HepG2 (cell line): ENCODE measurements at regions not wholly inside any gene's neighbourhood (a gene's known extent, or its start where the extent isn't known, plus 50 kb on each side); places are given as distances from the start of the nearest gene placed in this dataset.
A peak's percentile ranks its signal among the peaks of the same experiment; 100 is the strongest.

Experiments used
- ARHGAP35 ChIP-seq: sonication (generic); formaldehyde crosslinking; IDR thresholded peaks from 2 replicates; pipeline ENCODE4 v1.9.0; 2022; ENCODE audit warnings: mild to moderate bottlenecking, inconsistent platforms, moderate library complexity, missing genetic modification reagents, borderline replicate concordance
- CHD4 ChIP-seq: fragments of 200-600 bp; sonication (generic); IDR thresholded peaks from 2 replicates; pipeline ENCODE4 v1.7.0; 2017; ENCODE audit warnings: mild to moderate bottlenecking, low read length, borderline replicate concordance
- DDIT3 ChIP-seq: sonication (generic); formaldehyde crosslinking; IDR thresholded peaks from 2 replicates; pipeline ENCODE4 v1.4.0; 2020; ENCODE audit warnings: mild to moderate bottlenecking, missing genetic modification reagents
- EP300 ChIP-seq, 3 experiments: sonication (generic) in 1 of 3; formaldehyde crosslinking in 1 of 3; IDR thresholded peaks; 2 replicates each; pipeline versions ENCODE4 v1.5.1 to v1.6.1; 2011 to 2020; ENCODE audit warnings: low read depth in 2 of 3, low read length in 2 of 3, borderline replicate concordance in 1 of 3, improper control_type of control experiment in 1 of 3, mild to moderate bottlenecking in 1 of 3, missing genetic modification reagents in 1 of 3, moderate library complexity in 1 of 3
- ESRRA ChIP-seq: sonication (generic); formaldehyde crosslinking; IDR thresholded peaks from 2 replicates; pipeline ENCODE4 v1.5.1; 2020; ENCODE audit warnings: mild to moderate bottlenecking, low read depth, missing genetic modification reagents
- FOXA1 ChIP-seq, 2 experiments: fragments of 450-650 bp in 1 of 2; sonication (generic) in 1 of 2; formaldehyde crosslinking in 1 of 2; IDR thresholded peaks; 2 replicates each; pipeline versions ENCODE4 v1.4.0 to v1.6.1; 2016 to 2020; ENCODE audit warnings: missing genetic modification reagents in 1 of 2
- FOXP4 ChIP-seq: sonication (generic); formaldehyde crosslinking; IDR thresholded peaks from 2 replicates; pipeline ENCODE4 v1.4.0; 2020; ENCODE audit warnings: missing genetic modification reagents
- HNF4G ChIP-seq, 2 experiments: sonication (generic) in 1 of 2; formaldehyde crosslinking in 1 of 2; IDR thresholded peaks; 2 replicates each; pipeline versions ENCODE4 v1.4.0 to v1.6.1; 2011 to 2020; ENCODE audit warnings: borderline replicate concordance in 2 of 2, low read depth in 2 of 2, mild to moderate bottlenecking in 2 of 2, low read length in 1 of 2, missing genetic modification reagents in 1 of 2, moderate library complexity in 1 of 2
- KAT7 ChIP-seq: IDR thresholded peaks from 2 replicates; pipeline ENCODE4 v1.6.1; 2018; ENCODE audit warnings: borderline replicate concordance, missing compliant biosample characterization
- KDM5A ChIP-seq: fragments of 200-600 bp; sonication (generic); IDR thresholded peaks from 2 replicates; pipeline ENCODE4 v1.7.0; 2018; ENCODE audit warnings: antibody characterized with exemption, mild to moderate bottlenecking, low read length, borderline replicate concordance
- KLF6 ChIP-seq: IDR thresholded peaks from 2 replicates; pipeline ENCODE4 v1.8.0; 2016; ENCODE audit warnings: missing biosample characterization, missing genetic modification reagents
- MEF2D ChIP-seq: sonication (generic); formaldehyde crosslinking; IDR thresholded peaks from 2 replicates; pipeline ENCODE4 v1.5.1; 2020; ENCODE audit warnings: mild to moderate bottlenecking, missing genetic modification reagents
- RARG ChIP-seq: sonication (generic); formaldehyde crosslinking; IDR thresholded peaks from 2 replicates; pipeline ENCODE4 v1.4.0; 2020; ENCODE audit warnings: low read depth, mild to moderate bottlenecking, missing genetic modification reagents
- RXRA ChIP-seq: sonication (generic); formaldehyde crosslinking; IDR thresholded peaks from 2 replicates; pipeline ENCODE4 v1.5.1; 2020; ENCODE audit warnings: missing genetic modification reagents
- SAFB2 ChIP-seq: sonication (generic); formaldehyde crosslinking; IDR thresholded peaks from 2 replicates; pipeline ENCODE4 v1.5.1; 2020; ENCODE audit warnings: missing genetic modification reagents, low read depth, mild to moderate bottlenecking, borderline replicate concordance
- SOX13 ChIP-seq, 3 experiments: fragments of 450-650 bp in 1 of 3; sonication (generic) in 1 of 3; formaldehyde crosslinking in 1 of 3; IDR thresholded peaks in 2 of 3; conservative IDR thresholded peaks in 1 of 3; 2 replicates each; pipeline versions ENCODE4 v1.5.0 to v1.6.1; 2016 to 2020; ENCODE audit warnings: antibody characterized with exemption in 1 of 3, mild to moderate bottlenecking in 1 of 3, missing compliant biosample characterization in 1 of 3, missing genetic modification reagents in 1 of 3, moderate library complexity in 1 of 3
- SP140L ChIP-seq: sonication (generic); formaldehyde crosslinking; IDR thresholded peaks from 2 replicates; pipeline ENCODE4 v1.4.0; 2020; ENCODE audit warnings: missing genetic modification reagents, borderline replicate concordance
- ZFP36 ChIP-seq: fragments of 150-350 bp; IDR thresholded peaks from 2 replicates; pipeline ENCODE4 v1.6.1; 2018; ENCODE audit warnings: borderline replicate concordance, low read length, low read depth; ENCODE audit not compliant: partially characterized antibody
- ZNF138 ChIP-seq: sonication (generic); formaldehyde crosslinking; IDR thresholded peaks from 2 replicates; pipeline ENCODE4 v1.5.0; 2020; ENCODE audit warnings: mild to moderate bottlenecking, low read depth, missing genetic modification reagents
- ZNF274 ChIP-seq: sonication (generic); formaldehyde crosslinking; IDR thresholded peaks from 2 replicates; pipeline ENCODE4 v1.5.1; 2020; ENCODE audit warnings: mild to moderate bottlenecking, missing genetic modification reagents
- ZNF543 ChIP-seq: sonication (generic); formaldehyde crosslinking; IDR thresholded peaks from 2 replicates; pipeline ENCODE4 v1.4.0; 2020; ENCODE audit warnings: mild to moderate bottlenecking, missing genetic modification reagents
- ZNF720 ChIP-seq: sonication (generic); formaldehyde crosslinking; IDR thresholded peaks from 2 replicates; pipeline ENCODE4 v1.4.0; 2020; ENCODE audit warnings: missing genetic modification reagents
- ZNF850 ChIP-seq: sonication (generic); formaldehyde crosslinking; conservative IDR thresholded peaks from 2 replicates; pipeline ENCODE4 v1.9.0; 2021; ENCODE audit warnings: mild to moderate bottlenecking, missing genetic modification reagents
- TF ChIP-seq, protein P1 (sequence below): sonication (generic); formaldehyde crosslinking; IDR thresholded peaks from 2 replicates; pipeline ENCODE4 v1.4.0; 2020; ENCODE audit warnings: mild to moderate bottlenecking, missing genetic modification reagents, borderline replicate concordance

GRCh38 chr16:72442385-72443158, 270.6 kb upstream of the PMFBP1 start (continued):
- TF ChIP-seq, protein P1, sequence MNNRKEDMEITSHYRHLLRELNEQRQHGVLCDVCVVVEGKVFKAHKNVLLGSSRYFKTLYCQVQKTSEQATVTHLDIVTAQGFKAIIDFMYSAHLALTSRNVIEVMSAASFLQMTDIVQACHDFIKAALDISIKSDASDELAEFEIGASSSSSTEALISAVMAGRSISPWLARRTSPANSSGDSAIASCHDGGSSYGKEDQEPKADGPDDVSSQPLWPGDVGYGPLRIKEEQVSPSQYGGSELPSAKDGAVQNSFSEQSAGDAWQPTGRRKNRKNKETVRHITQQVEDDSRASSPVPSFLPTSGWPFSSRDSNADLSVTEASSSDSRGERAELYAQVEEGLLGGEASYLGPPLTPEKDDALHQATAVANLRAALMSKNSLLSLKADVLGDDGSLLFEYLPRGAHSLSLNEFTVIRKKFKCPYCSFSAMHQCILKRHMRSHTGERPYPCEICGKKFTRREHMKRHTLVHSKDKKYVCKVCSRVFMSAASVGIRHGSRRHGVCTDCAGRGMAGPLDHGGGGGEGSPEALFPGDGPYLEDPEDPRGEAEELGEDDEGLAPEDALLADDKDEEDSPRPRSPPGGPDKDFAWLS (CRISPR knock-in tag): no peak
- TF ChIP-seq FOXP4: peak; percentile 75
- no peak for TF ChIP-seq RXRA (CRISPR knock-in tag)
- no peak for TF ChIP-seq KAT7 (CRISPR knock-in tag)
- TF ChIP-seq KLF6 (CRISPR knock-in tag): no peak
- no peak; the same call in 1 of the 2 replicates for TF ChIP-seq CHD4
- no peak for TF ChIP-seq ZNF543 (CRISPR knock-in tag)
- TF ChIP-seq ESRRA: no peak
- TF ChIP-seq FOXA1 (IDR thresholded peaks at IDR 0.05): peak; percentile 73
- peak; percentile 53; the same call in 1 of the 2 replicates for TF ChIP-seq FOXA1 (CRISPR knock-in tag; IDR thresholded peaks at IDR 0.05)
- TF ChIP-seq DDIT3 (CRISPR knock-in tag): no peak
- no peak for TF ChIP-seq RARG (CRISPR knock-in tag)
- TF ChIP-seq SOX13 (IDR thresholded peaks at IDR 0.05): peak; percentile 69; the same call in 1 of the 2 replicates
- peak in 1 of 2 experiments; percentile 96; a peak in 2 of 4 replicates for TF ChIP-seq SOX13 (CRISPR knock-in tag; conservative IDR thresholded peaks at IDR 0.05 in 1 of 2, IDR thresholded peaks at IDR 0.05 in 1 of 2)
- no peak for TF ChIP-seq ZNF274 (CRISPR knock-in tag)
- TF ChIP-seq ZNF720 (CRISPR knock-in tag): no peak
- peak; percentile 54 to 90; a peak in 3 of 4 replicates for TF ChIP-seq EP300 (IDR thresholded peaks at IDR 0.05; ENCODE audit: low read depth in 2 of 2, low read length in 2 of 2)
- no peak for TF ChIP-seq EP300 (CRISPR knock-in tag; IDR thresholded peaks at IDR 0.05; ENCODE audit: borderline replicate concordance)
- no peak for TF ChIP-seq ZNF138
- TF ChIP-seq MEF2D (CRISPR knock-in tag): no peak
- TF ChIP-seq ZNF850 (CRISPR knock-in tag): no peak
- TF ChIP-seq ARHGAP35: no peak
- TF ChIP-seq KDM5A: no peak
- no peak for TF ChIP-seq ZFP36
- no peak for TF ChIP-seq SAFB2 (CRISPR knock-in tag)
- TF ChIP-seq HNF4G (IDR thresholded peaks at IDR 0.05; ENCODE audit: borderline replicate concordance, low read depth, low read length): peak; percentile 91
- peak; percentile 45; the same call in 1 of the 2 replicates for TF ChIP-seq HNF4G (CRISPR knock-in tag; IDR thresholded peaks at IDR 0.05; ENCODE audit: borderline replicate concordance, low read depth)
- TF ChIP-seq SP140L (CRISPR knock-in tag): 0 out of 2 replicates have a peak, but pooled peaks have one; percentile 75
